Suprapubic skin (tissue), 4 donors: ENCODE measurements at regions not wholly inside any gene's neighbourhood (a gene's known extent, or its start where the extent isn't known, plus 50 kb on each side); places are given as distances from the start of the nearest gene placed in this dataset.

Experiments used
- DNase-seq, 2 donors: peaks; one replicate each; pipeline ENCODE4 v3.0.0-alpha.2; 2019; ENCODE audit warnings: low spot score in 2 of 2
- H3K27ac ChIP-seq: fragments of 200-600 bp; sonication (generic); one replicate; pipeline ENCODE4 v1.5.1; 2019
- H3K27me3 ChIP-seq: fragments of 200-600 bp; sonication (generic); one replicate; pipeline ENCODE4 v1.5.1; 2019
- H3K36me3 ChIP-seq: fragments of 200-600 bp; sonication (generic); one replicate; pipeline ENCODE4 v1.5.1; 2019
- H3K4me1 ChIP-seq: fragments of 200-600 bp; sonication (generic); one replicate; pipeline ENCODE4 v1.5.1; 2019
- H3K4me3 ChIP-seq: fragments of 200-600 bp; sonication (generic); one replicate; pipeline ENCODE4 v1.5.1; 2019; ENCODE audit warnings: mild to moderate bottlenecking
- H3K9me3 ChIP-seq: fragments of 200-600 bp; sonication (generic); one replicate; pipeline ENCODE4 v1.5.1; 2019
- EP300 ChIP-seq: sonication (generic); formaldehyde crosslinking; IDR thresholded peaks from one replicate; pipeline ENCODE4 v1.6.1; 2017; ENCODE audit warnings: antibody characterized with exemption
- POLR2A ChIP-seq, 2 donors: fragments of 450-650 bp; IDR thresholded peaks; one replicate each; pipeline ENCODE4 v1.6.1; 2017; ENCODE audit warnings: antibody characterized with exemption in 2 of 2, mild to moderate bottlenecking in 2 of 2, moderate library complexity in 2 of 2
- POLR2AphosphoS5 ChIP-seq, 3 donors: sonication (generic); formaldehyde crosslinking; IDR thresholded peaks; one replicate each; pipeline ENCODE4 v1.6.1; 2017; ENCODE audit warnings: antibody characterized with exemption in 3 of 3
- WGBS: methylation state at CpG from one replicate; pipeline ENCODE4 v1.1.5; 2018; 5-methylcytosine and 5-hydroxymethylcytosine counted together
- TF ChIP-seq, protein P1 (sequence below), 2 donors: fragments of 200-600 bp in 1 of 2; fragments of 450-650 bp in 1 of 2; sonication (generic) in 1 of 2; IDR thresholded peaks; one replicate each; pipeline ENCODE4 v1.5.1; 2016 to 2019; ENCODE audit warnings: antibody characterized with exemption in 2 of 2, mild to moderate bottlenecking in 1 of 2, moderate library complexity in 1 of 2

DNA sequence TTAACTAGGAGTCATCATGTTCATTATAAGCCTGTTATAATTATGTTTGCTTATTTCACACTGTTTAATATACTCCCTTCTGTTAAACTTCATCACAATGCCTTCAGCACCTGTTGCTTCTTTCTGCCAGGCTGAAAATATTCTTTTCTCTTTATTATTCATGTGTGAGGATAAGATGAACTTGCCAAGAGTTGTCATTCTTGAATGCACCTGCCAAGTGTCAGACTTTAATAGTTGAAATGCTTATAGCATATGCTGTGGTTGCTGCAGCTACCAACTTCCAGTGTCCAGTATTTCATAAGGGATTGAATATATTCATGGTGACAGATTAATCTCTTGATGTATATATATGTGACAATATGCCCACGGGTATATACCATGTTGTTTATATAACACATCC, 339.2 kb upstream of the MEOX2 start:
- TF ChIP-seq, protein P1, sequence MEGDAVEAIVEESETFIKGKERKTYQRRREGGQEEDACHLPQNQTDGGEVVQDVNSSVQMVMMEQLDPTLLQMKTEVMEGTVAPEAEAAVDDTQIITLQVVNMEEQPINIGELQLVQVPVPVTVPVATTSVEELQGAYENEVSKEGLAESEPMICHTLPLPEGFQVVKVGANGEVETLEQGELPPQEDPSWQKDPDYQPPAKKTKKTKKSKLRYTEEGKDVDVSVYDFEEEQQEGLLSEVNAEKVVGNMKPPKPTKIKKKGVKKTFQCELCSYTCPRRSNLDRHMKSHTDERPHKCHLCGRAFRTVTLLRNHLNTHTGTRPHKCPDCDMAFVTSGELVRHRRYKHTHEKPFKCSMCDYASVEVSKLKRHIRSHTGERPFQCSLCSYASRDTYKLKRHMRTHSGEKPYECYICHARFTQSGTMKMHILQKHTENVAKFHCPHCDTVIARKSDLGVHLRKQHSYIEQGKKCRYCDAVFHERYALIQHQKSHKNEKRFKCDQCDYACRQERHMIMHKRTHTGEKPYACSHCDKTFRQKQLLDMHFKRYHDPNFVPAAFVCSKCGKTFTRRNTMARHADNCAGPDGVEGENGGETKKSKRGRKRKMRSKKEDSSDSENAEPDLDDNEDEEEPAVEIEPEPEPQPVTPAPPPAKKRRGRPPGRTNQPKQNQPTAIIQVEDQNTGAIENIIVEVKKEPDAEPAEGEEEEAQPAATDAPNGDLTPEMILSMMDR (IDR thresholded peaks at IDR 0.05): no peak
- TF ChIP-seq POLR2AphosphoS5 (IDR thresholded peaks at IDR 0.05) (no peak), EP300 (no peak), POLR2A (IDR thresholded peaks at IDR 0.05) (no peak)
- no peak overlapping the region for H3K27ac ChIP-seq
- 50% methylated on average over 1 of the region's 1 CpG for WGBS

DNA sequence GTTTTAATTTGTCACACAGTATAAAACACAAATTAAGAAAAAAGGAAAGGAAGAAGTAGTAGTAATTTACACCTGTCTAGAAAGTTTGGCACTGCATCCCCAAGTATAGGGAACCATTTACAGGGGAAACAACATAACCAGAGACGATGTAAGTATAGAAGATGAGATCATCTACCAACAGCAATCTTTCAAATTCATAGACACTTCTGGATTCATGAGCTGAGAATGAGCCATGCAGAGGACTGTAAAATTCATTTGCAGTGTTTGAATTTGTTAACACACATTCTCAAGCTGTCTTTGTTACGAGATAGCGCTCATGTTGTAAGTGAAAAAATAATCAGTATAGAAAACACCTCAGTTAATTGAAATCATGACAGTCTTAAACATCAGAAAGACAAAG, 337.0 kb upstream of the MEOX2 start:
- no peaks in the 10 kb centered on the region for H3K27me3 ChIP-seq
- H3K27ac ChIP-seq: no peak overlapping the region
- peaks cover 4% of the 10 kb centered on the region for H3K4me1 ChIP-seq
- 83% methylated on average over 3 of the region's 3 CpGs for WGBS
- no peaks in the 10 kb centered on the region for H3K9me3 ChIP-seq
- no peak for DNase-seq
- H3K4me3 ChIP-seq: no peak overlapping the region
- TF ChIP-seq POLR2A (IDR thresholded peaks at IDR 0.05): no peak
- TF ChIP-seq EP300: no peak
- no peak for TF ChIP-seq POLR2AphosphoS5 (IDR thresholded peaks at IDR 0.05)
- TF ChIP-seq, protein P1 (IDR thresholded peaks at IDR 0.05): no peak
- H3K36me3 ChIP-seq: no peaks in the 10 kb centered on the region

More for the DNA sequence above, 339.2 kb upstream of the MEOX2 start:
- H3K4me3 ChIP-seq: no peak overlapping the region
- DNase-seq: no peak
- no peaks in the 10 kb centered on the region for H3K27me3 ChIP-seq
- H3K4me1 ChIP-seq: peaks cover 4% of the 10 kb centered on the region
- H3K36me3 ChIP-seq: no peaks in the 10 kb centered on the region
- no peaks in the 10 kb centered on the region for H3K9me3 ChIP-seq

DNA sequence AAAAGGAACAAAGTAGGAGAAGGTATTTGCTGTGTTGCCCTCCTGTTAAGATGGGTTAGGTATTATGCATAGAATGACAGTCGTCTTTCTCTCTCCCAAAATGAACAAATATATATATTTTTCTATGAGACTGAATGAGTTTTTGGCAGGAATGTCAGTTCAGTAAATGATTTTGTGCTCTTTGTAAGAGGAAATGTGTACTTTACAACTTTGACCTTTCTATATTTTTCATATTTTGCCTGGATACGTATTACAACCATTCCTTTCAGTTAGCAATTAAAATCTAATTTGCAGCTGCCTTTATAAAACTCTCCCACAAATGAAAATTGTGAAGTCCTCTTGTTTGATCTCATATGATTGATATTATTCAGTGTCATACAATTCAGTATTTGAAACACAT, 336.6 kb upstream of the MEOX2 start:
- Histone ChIP-seq H3K4me1 (peaks cover 4% of the 10 kb centered on the region), H3K36me3 (no peaks in the 10 kb centered on the region), H3K4me3 (no peak overlapping the region), H3K27me3 (no peaks in the 10 kb centered on the region), H3K27ac (no peak overlapping the region), H3K9me3 (no peaks in the 10 kb centered on the region)
- WGBS: 69% methylated on average over 2 of the region's 2 CpGs
- DNase-seq: no peak
- no peak for TF ChIP-seq POLR2AphosphoS5 (IDR thresholded peaks at IDR 0.05)
- no peak for TF ChIP-seq POLR2A (IDR thresholded peaks at IDR 0.05)
- TF ChIP-seq, protein P1 (IDR thresholded peaks at IDR 0.05): no peak
- no peak for TF ChIP-seq EP300

DNA sequence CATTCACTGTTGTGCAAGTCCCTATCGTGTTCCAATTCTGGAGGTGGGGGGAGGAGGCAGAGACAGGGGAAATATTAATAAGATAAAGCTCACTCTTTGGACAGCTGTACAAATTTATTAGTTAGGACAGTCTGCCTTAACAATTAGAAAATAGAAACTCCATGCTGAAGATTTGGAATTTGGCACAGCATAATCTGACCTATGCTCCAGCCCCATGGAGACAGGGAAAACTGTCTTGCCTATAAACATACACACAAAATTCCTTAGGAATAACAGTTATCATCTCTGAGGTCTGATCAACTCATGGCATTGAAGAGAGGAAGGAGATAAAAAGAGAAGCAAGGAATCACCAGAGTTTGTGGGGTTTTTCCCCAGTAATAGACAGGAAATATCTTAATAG, 335.4 kb upstream of the MEOX2 start:
- Histone ChIP-seq H3K36me3 (no peaks in the 10 kb centered on the region), H3K4me3 (no peak overlapping the region)
- no peak for DNase-seq

DNA sequence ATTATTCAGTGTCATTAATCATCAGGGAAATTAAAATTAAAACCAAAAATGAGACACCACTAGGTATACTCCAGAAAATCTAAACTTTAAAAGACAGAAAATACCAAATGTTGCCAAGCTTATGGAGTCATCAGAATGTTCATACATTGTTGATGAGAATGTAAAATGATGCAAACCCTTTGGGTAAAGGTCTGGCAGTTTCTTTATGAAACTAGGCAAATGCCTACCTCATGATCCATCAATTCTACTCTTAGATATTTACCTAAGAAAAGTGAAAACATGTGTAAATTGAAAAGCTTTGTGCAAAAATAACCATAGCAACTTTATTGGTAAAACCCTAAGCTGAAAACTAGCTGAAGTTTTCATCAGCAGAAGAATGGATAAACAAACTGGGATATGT, 329.5 kb upstream of the MEOX2 start:
- TF ChIP-seq POLR2AphosphoS5 (IDR thresholded peaks at IDR 0.05) (no peak), EP300 (no peak), POLR2A (IDR thresholded peaks at IDR 0.05) (no peak)
- TF ChIP-seq, protein P1 (IDR thresholded peaks at IDR 0.05): no peak
- peaks cover 4% of the 10 kb centered on the region for H3K9me3 ChIP-seq
- no peaks in the 10 kb centered on the region for H3K4me1 ChIP-seq
- no peak for DNase-seq
- no peak overlapping the region for H3K27ac ChIP-seq
- no peak overlapping the region for H3K4me3 ChIP-seq
- H3K27me3 ChIP-seq: no peaks in the 10 kb centered on the region
- no peaks in the 10 kb centered on the region for H3K36me3 ChIP-seq

More for the DNA sequence above, 335.4 kb upstream of the MEOX2 start:
- 66% methylated on average over 1 of the region's 1 CpG for WGBS
- Histone ChIP-seq H3K27me3 (no peaks in the 10 kb centered on the region), H3K4me1 (peaks cover 4% of the 10 kb centered on the region), H3K9me3 (no peaks in the 10 kb centered on the region), H3K27ac (no peak overlapping the region)
- TF ChIP-seq POLR2A (IDR thresholded peaks at IDR 0.05) (no peak), POLR2AphosphoS5 (IDR thresholded peaks at IDR 0.05) (no peak), EP300 (no peak)
- TF ChIP-seq, protein P1 (IDR thresholded peaks at IDR 0.05): no peak
